Gastroesophageal sphincter (tissue), 4 donors: ENCODE measurements at regions not wholly inside any gene's neighbourhood (a gene's known extent, or its start where the extent isn't known, plus 50 kb on each side); places are given as distances from the start of the nearest gene placed in this dataset.

Experiments used
- ATAC-seq: fragments of 150-250 bp; one replicate; pipeline ENCODE4 v1.9.1; 2016; ENCODE audit warnings: mild to moderate bottlenecking, moderate library complexity
- H3K27ac ChIP-seq, 4 donors: fragments of 200-600 bp; sonication (generic) in 3 of 4; 1 replicate in 3 of 4; 2 replicates in 1 of 4; pipeline ENCODE4 v1.5.1; 2016 to 2019
- H3K27me3 ChIP-seq: fragments of 200-600 bp; sonication (generic); one replicate; pipeline ENCODE4 v1.5.1; 2019
- H3K36me3 ChIP-seq, 2 donors: fragments of 200-600 bp; sonication (generic); one replicate each; pipeline ENCODE4 v1.5.1; 2019; ENCODE audit warnings: control low read depth in 1 of 2
- H3K4me1 ChIP-seq, 3 donors: fragments of 200-600 bp; sonication (generic); 1 replicate in 2 of 3; 2 replicates in 1 of 3; pipeline ENCODE4 v1.5.1; 2016 to 2019; ENCODE audit warnings: control low read depth in 2 of 3
- H3K4me3 ChIP-seq, 2 donors: fragments of 200-600 bp; sonication (generic); one replicate each; pipeline ENCODE4 v1.5.1; 2019; ENCODE audit warnings: mild to moderate bottlenecking in 1 of 2, moderate library complexity in 1 of 2
- H3K9me3 ChIP-seq, 3 donors: fragments of 200-600 bp; sonication (generic); one replicate each; pipeline ENCODE4 v1.5.1; 2017 to 2019; ENCODE audit warnings: control low read depth in 2 of 3
- EP300 ChIP-seq: sonication (generic); formaldehyde crosslinking; IDR thresholded peaks from one replicate; pipeline ENCODE4 v1.6.1; 2017; ENCODE audit warnings: antibody characterized with exemption, mild to moderate bottlenecking
- POLR2A ChIP-seq, 2 donors: fragments of 450-650 bp; IDR thresholded peaks; one replicate each; pipeline ENCODE4 v1.6.1; 2017; ENCODE audit warnings: antibody characterized with exemption in 2 of 2, mild to moderate bottlenecking in 2 of 2, moderate library complexity in 1 of 2
- POLR2AphosphoS5 ChIP-seq: sonication (generic); formaldehyde crosslinking; IDR thresholded peaks from one replicate; pipeline ENCODE4 v1.6.1; 2017; ENCODE audit warnings: antibody characterized with exemption
- WGBS, 2 donors: methylation state at CpG; one replicate each; pipeline ENCODE4 v1.1.5; 2018; ENCODE audit warnings: low coverage in 1 of 2; 5-methylcytosine and 5-hydroxymethylcytosine counted together
- small RNA-seq, 4 donors: library from RNA; depleted of rRNA; stranded (forward); fragments of <200 nt; gene quantifications; one replicate each; pipeline ENCODE3, GENCODE V24; 2016
- TF ChIP-seq, protein P1 (sequence below), 4 experiments: fragments of 200-600 bp in 2 of 4; fragments of 450-650 bp in 2 of 4; sonication (generic) in 1 of 4; IDR thresholded peaks; one replicate each; pipeline ENCODE4 v1.5.1; 2017 to 2019; ENCODE audit warnings: antibody characterized with exemption in 4 of 4, mild to moderate bottlenecking in 2 of 4, moderate library complexity in 2 of 4

DNA sequence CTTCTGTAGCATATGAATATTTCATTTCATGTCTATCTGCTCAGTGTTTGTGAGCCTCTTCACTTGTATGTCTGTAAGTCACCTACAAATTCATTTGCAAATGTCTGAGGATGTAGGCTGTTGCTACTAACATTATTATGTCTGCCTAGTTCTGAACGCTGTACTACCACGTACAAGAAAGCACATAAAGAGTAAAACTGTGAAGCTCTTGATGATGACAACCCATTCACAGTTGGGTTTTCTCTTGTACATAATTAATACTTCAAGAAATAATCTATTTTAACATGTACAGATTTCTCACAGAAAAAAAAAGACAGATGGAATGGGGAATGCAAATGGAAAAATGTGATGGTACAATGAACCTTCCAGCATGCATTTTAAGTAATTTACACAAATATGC lies 64.3 kb upstream of the CPNE8 start:
- Histone ChIP-seq H3K27me3 (no peaks in the 10 kb centered on the region), H3K36me3 (no peaks in the 10 kb centered on the region), H3K4me1 (no peaks in the 10 kb centered on the region), H3K9me3 (no peaks in the 10 kb centered on the region), H3K27ac (no peak overlapping the region), H3K4me3 (no peak overlapping the region)
- 50 to 86% methylated on average over 1 to 2 of the region's 2 CpGs for WGBS, 2 donors
- ATAC-seq = no peak
- TF ChIP-seq EP300 (no peak), POLR2AphosphoS5 (no peak), POLR2A (IDR thresholded peaks at IDR 0.05) (no peak)

- Histone ChIP-seq H3K4me1 (no peaks in the 10 kb centered on the region), H3K4me3 (no peak overlapping the region), H3K27ac (no peak overlapping the region), H3K9me3 (no peaks in the 10 kb centered on the region), H3K27me3 (no peaks in the 10 kb centered on the region), H3K36me3 (no peaks in the 10 kb centered on the region)
- TF ChIP-seq, protein P1, sequence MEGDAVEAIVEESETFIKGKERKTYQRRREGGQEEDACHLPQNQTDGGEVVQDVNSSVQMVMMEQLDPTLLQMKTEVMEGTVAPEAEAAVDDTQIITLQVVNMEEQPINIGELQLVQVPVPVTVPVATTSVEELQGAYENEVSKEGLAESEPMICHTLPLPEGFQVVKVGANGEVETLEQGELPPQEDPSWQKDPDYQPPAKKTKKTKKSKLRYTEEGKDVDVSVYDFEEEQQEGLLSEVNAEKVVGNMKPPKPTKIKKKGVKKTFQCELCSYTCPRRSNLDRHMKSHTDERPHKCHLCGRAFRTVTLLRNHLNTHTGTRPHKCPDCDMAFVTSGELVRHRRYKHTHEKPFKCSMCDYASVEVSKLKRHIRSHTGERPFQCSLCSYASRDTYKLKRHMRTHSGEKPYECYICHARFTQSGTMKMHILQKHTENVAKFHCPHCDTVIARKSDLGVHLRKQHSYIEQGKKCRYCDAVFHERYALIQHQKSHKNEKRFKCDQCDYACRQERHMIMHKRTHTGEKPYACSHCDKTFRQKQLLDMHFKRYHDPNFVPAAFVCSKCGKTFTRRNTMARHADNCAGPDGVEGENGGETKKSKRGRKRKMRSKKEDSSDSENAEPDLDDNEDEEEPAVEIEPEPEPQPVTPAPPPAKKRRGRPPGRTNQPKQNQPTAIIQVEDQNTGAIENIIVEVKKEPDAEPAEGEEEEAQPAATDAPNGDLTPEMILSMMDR (IDR thresholded peaks at IDR 0.05) = no peak
- TF ChIP-seq POLR2A (IDR thresholded peaks at IDR 0.05) (no peak), EP300 (no peak)
- no peak for ATAC-seq
- WGBS, 2 donors = 66 to 84% methylated on average over 4 to 5 of the region's 5 CpGs
Observed at GRCh38 chr12:38961683-38962082, 56.3 kb upstream of the CPNE8 start.

GRCh38 chr12:38961012-38961411 lies 55.6 kb upstream of the CPNE8 start:
- 41 to 50% methylated on average over 1 of the region's 1 CpG for WGBS, 2 donors
- Histone ChIP-seq H3K36me3 (no peaks in the 10 kb centered on the region), H3K4me1 (no peaks in the 10 kb centered on the region), H3K27me3 (no peaks in the 10 kb centered on the region), H3K9me3 (no peaks in the 10 kb centered on the region), H3K4me3 (no peak overlapping the region), H3K27ac (no peak overlapping the region)
- TF ChIP-seq, protein P1 (IDR thresholded peaks at IDR 0.05) = no peak
- TF ChIP-seq POLR2A (IDR thresholded peaks at IDR 0.05) (no peak), EP300 (no peak), POLR2AphosphoS5 (no peak)
- ATAC-seq = no peak

DNA sequence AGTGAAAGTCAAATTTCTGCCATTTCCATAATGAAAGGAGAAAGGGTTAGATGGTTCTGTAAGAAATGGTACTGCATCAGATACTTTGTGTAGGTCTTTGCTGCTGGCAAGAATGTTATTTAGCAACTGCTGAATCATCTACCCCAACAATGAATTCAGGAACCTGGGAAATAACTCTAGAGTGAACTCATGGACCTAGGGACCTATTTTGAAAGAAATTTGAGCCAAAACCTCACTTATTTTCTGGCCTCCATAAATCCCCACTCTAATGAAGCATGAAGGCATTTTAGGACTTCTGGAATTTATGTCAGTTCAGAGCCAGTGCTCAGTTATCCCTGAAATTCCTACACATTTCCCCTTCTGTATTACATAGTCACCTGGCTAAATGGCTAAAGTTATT lies 50.9 kb upstream of the CPNE8 start:
- no peaks in the 10 kb centered on the region for H3K36me3 ChIP-seq
- no peak overlapping the region for H3K4me3 ChIP-seq
- no peaks in the 10 kb centered on the region for H3K9me3 ChIP-seq
- TF ChIP-seq, protein P1 (IDR thresholded peaks at IDR 0.05) = no peak
- TF ChIP-seq POLR2AphosphoS5 (no peak), EP300 (no peak), POLR2A (IDR thresholded peaks at IDR 0.05) (no peak)
- H3K27ac ChIP-seq = no peak overlapping the region
- no peaks in the 10 kb centered on the region for H3K27me3 ChIP-seq
- H3K4me1 ChIP-seq = no peaks in the 10 kb centered on the region
- ATAC-seq = no peak

Small RNA genes lying in the stretch of these regions (small RNA-seq; reads per million reads assigned to genes)
- 0 reads per million in 4 donors for gene AC084373.1
